ENCODE measurements at regions not wholly inside any gene's neighbourhood (a gene's known extent, or its start where the extent isn't known, plus 50 kb on each side); places are given as distances from the start of the nearest gene placed in this dataset.
"Not testable (repeated sequence)": the region's sequence is repeated elsewhere in the genome, so short reads cannot be mapped to it uniquely, and the experiment has no call there.

- H3K9me3 ChIP-seq (ENCODE audit: insufficient read depth, low read depth, low read length), result no peaks in the 10 kb centered on the region
- H3K27ac ChIP-seq (ENCODE audit: low read depth, low read length), result no peak overlapping the region
- H3K36me3 ChIP-seq (ENCODE audit: insufficient read depth, low read length), result no peaks in the 10 kb centered on the region
- no peaks in the 10 kb centered on the region for H3K36me3 Mint-ChIP-seq (ENCODE audit: low read depth, unreplicated experiment)
- H3K27ac Mint-ChIP-seq (ENCODE audit: unreplicated experiment), result no peak overlapping the region
- no peak overlapping the region for H3K4me2 ChIP-seq (ENCODE audit: low read length)
- no peaks in the 10 kb centered on the region for H4K20me1 ChIP-seq (ENCODE audit: insufficient read depth, low read length)
- H3K4me1 ChIP-seq (ENCODE audit: insufficient read depth, low read length), result no peaks in the 10 kb centered on the region
- no peak overlapping the region for H3K4me3 ChIP-seq (ENCODE audit: insufficient read depth, low read depth, low read length)
- no peaks in the 10 kb centered on the region for H3K79me2 ChIP-seq (ENCODE audit: insufficient read depth, low read length)
- no peak overlapping the region for H3K4me3 Mint-ChIP-seq (ENCODE audit: unreplicated experiment)
- no peak overlapping the region for H2AFZ ChIP-seq (ENCODE audit: low read depth, low read length)
- no peak overlapping the region for H3K9ac ChIP-seq (ENCODE audit: low read length)
- FAIRE-seq (no peak), DNase-seq (ENCODE audit: low read depth) (no peak)
- no peaks in the 10 kb centered on the region for H3K9me3 Mint-ChIP-seq (ENCODE audit: unreplicated experiment)
- peaks cover 4% of the 10 kb centered on the region for H3K27me3 ChIP-seq (ENCODE audit: insufficient read depth, low read length)
- TF ChIP-seq EZH2 (IDR thresholded peaks at IDR 0.05; ENCODE audit: insufficient read depth, low read length), result no peak
- no peaks in the 10 kb centered on the region for H3K4me1 Mint-ChIP-seq (ENCODE audit: low read depth, unreplicated experiment)
- no peaks in the 10 kb centered on the region for H3K27me3 Mint-ChIP-seq (ENCODE audit: low read depth, unreplicated experiment)
Measured at GRCh38 chr13:60273971-60274527, 110.3 kb upstream of the DIAPH3 start.

- Histone ChIP-seq H3K27ac (ENCODE audit: low read depth, low read length) (no peak overlapping the region), H3K36me3 (ENCODE audit: insufficient read depth, low read length) (no peaks in the 10 kb centered on the region), H3K79me2 (ENCODE audit: insufficient read depth, low read length) (no peaks in the 10 kb centered on the region), H3K9me3 (ENCODE audit: insufficient read depth, low read depth, low read length) (no peaks in the 10 kb centered on the region), H4K20me1 (ENCODE audit: insufficient read depth, low read length) (no peaks in the 10 kb centered on the region), H3K4me2 (ENCODE audit: low read length) (no peak overlapping the region), H3K27me3 (ENCODE audit: insufficient read depth, low read length) (peaks cover 4% of the 10 kb centered on the region), H2AFZ (ENCODE audit: low read depth, low read length) (no peak overlapping the region), H3K4me3 (ENCODE audit: insufficient read depth, low read depth, low read length) (no peak overlapping the region), H3K4me1 (ENCODE audit: insufficient read depth, low read length) (no peaks in the 10 kb centered on the region), H3K9ac (ENCODE audit: low read length) (no peak overlapping the region)
- Mint-ChIP-seq H3K27ac (ENCODE audit: unreplicated experiment) (no peak overlapping the region), H3K36me3 (ENCODE audit: low read depth, unreplicated experiment) (no peaks in the 10 kb centered on the region), H3K27me3 (ENCODE audit: low read depth, unreplicated experiment) (peaks cover 1% of the 10 kb centered on the region), H3K9me3 (ENCODE audit: unreplicated experiment) (no peaks in the 10 kb centered on the region), H3K4me3 (ENCODE audit: unreplicated experiment) (no peak overlapping the region), H3K4me1 (ENCODE audit: low read depth, unreplicated experiment) (no peaks in the 10 kb centered on the region)
- TF ChIP-seq CTCF (IDR thresholded peaks at IDR 0.05; ENCODE audit: insufficient read depth, low read depth, low read length) (no peak), EZH2 (IDR thresholded peaks at IDR 0.05; ENCODE audit: insufficient read depth, low read length) (no peak)
- FAIRE-seq (no peak), DNase-seq (ENCODE audit: low read depth) (no peak)
Measured at GRCh38 chr13:60274655-60275054, 110.9 kb upstream of the DIAPH3 start.

- H3K4me3 Mint-ChIP-seq (ENCODE audit: unreplicated experiment), result no peak overlapping the region
- no peak overlapping the region for H3K4me3 ChIP-seq (ENCODE audit: insufficient read depth, low read depth, low read length)
- no peak overlapping the region for H3K27ac Mint-ChIP-seq (ENCODE audit: unreplicated experiment)
- no peaks in the 10 kb centered on the region for H3K9me3 ChIP-seq (ENCODE audit: insufficient read depth, low read depth, low read length)
- no peaks in the 10 kb centered on the region for H3K4me1 ChIP-seq (ENCODE audit: insufficient read depth, low read length)
- no peak overlapping the region for H2AFZ ChIP-seq (ENCODE audit: low read depth, low read length)
- H3K4me1 Mint-ChIP-seq (ENCODE audit: low read depth, unreplicated experiment), result no peaks in the 10 kb centered on the region
- TF ChIP-seq CTCF (IDR thresholded peaks at IDR 0.05; ENCODE audit: insufficient read depth, low read depth, low read length), result no peak
- peaks cover 4% of the 10 kb centered on the region for H3K27me3 ChIP-seq (ENCODE audit: insufficient read depth, low read length)
- FAIRE-seq, result no peak
- no peaks in the 10 kb centered on the region for H3K79me2 ChIP-seq (ENCODE audit: insufficient read depth, low read length)
- H3K4me2 ChIP-seq (ENCODE audit: low read length), result no peak overlapping the region
- H4K20me1 ChIP-seq (ENCODE audit: insufficient read depth, low read length), result no peaks in the 10 kb centered on the region
- no peaks in the 10 kb centered on the region for H3K36me3 Mint-ChIP-seq (ENCODE audit: low read depth, unreplicated experiment)
- no peak overlapping the region for H3K27ac ChIP-seq (ENCODE audit: low read depth, low read length)
- no peak overlapping the region for H3K9ac ChIP-seq (ENCODE audit: low read length)
- DNase-seq (ENCODE audit: low read depth), result no peak
- H3K36me3 ChIP-seq (ENCODE audit: insufficient read depth, low read length), result no peaks in the 10 kb centered on the region
- no peaks in the 10 kb centered on the region for H3K9me3 Mint-ChIP-seq (ENCODE audit: unreplicated experiment)
- H3K27me3 Mint-ChIP-seq (ENCODE audit: low read depth, unreplicated experiment), result peaks cover 1% of the 10 kb centered on the region
Measured at GRCh38 chr13:60275208-60275607, 111.5 kb upstream of the DIAPH3 start.

- DNase-seq (ENCODE audit: low read depth); FAIRE-seq; H4K20me1 ChIP-seq (ENCODE audit: insufficient read depth, low read length): not testable (repeated sequence)
Measured at GRCh38 chr13:60280524-60280923, 116.5 kb upstream of the TDRD3 start.

More at GRCh38 chr13:60280524-60280923, 116.5 kb upstream of the TDRD3 start:
- not testable (repeated sequence) for H3K9ac ChIP-seq (ENCODE audit: low read length); H3K4me1 ChIP-seq (ENCODE audit: insufficient read depth, low read length); H3K4me3 Mint-ChIP-seq (ENCODE audit: unreplicated experiment); H3K27ac ChIP-seq (ENCODE audit: low read depth, low read length); H3K27ac Mint-ChIP-seq (ENCODE audit: unreplicated experiment); H3K9me3 Mint-ChIP-seq (ENCODE audit: unreplicated experiment); H3K4me3 ChIP-seq (ENCODE audit: insufficient read depth, low read depth, low read length); H3K9me3 ChIP-seq (ENCODE audit: insufficient read depth, low read depth, low read length); H3K36me3 Mint-ChIP-seq (ENCODE audit: low read depth, unreplicated experiment); H3K27me3 ChIP-seq (ENCODE audit: insufficient read depth, low read length); H3K27me3 Mint-ChIP-seq (ENCODE audit: low read depth, unreplicated experiment); H3K4me2 ChIP-seq (ENCODE audit: low read length); H3K79me2 ChIP-seq (ENCODE audit: insufficient read depth, low read length); H2AFZ ChIP-seq (ENCODE audit: low read depth, low read length); H3K4me1 Mint-ChIP-seq (ENCODE audit: low read depth, unreplicated experiment); H3K36me3 ChIP-seq (ENCODE audit: insufficient read depth, low read length)

Measured in astrocyte (in vitro differentiated cells and primary cell).